NCI-H1694 treated with DMSO at 0.1 percent for 48 hours (cell line): ENCODE measurements at regions not wholly inside any gene's neighbourhood (a gene's known extent, or its start where the extent isn't known, plus 50 kb on each side); places are given as distances from the start of the nearest gene placed in this dataset.
"Not testable (repeated sequence)": the region's sequence is repeated elsewhere in the genome, so short reads cannot be mapped to it uniquely, and the experiment has no call there.

Experiments
- DNase-seq: peaks from one replicate; lab custom pipeline; 2025; lab: John Stamatoyannopoulos, UW

DNA sequence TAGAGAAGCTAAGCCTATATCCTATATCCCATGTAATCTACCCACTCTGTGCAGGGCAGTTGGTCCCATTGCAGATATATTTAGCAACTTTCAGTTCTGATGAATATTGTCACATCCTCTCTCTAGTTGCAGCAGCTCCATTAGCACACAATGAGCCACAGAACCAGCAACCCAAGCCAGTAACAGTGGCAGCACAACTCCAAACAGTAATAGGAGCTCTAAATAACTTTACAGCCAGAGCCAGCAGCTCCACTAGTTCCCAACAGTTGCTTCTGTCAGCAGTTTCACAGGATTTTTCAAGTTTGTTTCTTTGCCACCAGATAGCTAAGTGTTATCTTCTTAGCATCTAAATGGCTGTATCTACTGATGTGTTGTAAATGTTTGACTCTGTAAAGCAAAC, 490.8 kb downstream of the HTR1B start:
- no peak for DNase-seq

DNA sequence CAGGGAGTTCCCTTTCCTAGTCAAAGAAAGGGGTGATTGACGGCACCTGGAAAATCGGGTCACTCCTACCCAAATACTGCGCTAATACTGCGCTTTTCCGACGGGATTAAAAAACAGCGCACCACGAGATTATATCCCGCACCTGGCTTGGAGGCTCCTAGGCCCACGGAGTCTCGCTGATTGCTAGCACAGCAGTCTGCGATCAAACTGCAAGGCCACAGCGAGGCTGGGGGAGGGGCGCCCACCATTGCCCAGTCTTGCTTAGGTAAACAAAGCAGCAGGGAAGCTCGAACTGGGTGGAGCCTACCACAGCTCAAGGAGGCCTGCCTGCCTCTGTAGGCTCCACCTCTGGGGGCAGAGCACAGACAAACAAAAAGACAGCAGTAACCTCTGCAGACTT, 504.1 kb downstream of the HTR1B start:
- not testable (repeated sequence) for DNase-seq

DNA sequence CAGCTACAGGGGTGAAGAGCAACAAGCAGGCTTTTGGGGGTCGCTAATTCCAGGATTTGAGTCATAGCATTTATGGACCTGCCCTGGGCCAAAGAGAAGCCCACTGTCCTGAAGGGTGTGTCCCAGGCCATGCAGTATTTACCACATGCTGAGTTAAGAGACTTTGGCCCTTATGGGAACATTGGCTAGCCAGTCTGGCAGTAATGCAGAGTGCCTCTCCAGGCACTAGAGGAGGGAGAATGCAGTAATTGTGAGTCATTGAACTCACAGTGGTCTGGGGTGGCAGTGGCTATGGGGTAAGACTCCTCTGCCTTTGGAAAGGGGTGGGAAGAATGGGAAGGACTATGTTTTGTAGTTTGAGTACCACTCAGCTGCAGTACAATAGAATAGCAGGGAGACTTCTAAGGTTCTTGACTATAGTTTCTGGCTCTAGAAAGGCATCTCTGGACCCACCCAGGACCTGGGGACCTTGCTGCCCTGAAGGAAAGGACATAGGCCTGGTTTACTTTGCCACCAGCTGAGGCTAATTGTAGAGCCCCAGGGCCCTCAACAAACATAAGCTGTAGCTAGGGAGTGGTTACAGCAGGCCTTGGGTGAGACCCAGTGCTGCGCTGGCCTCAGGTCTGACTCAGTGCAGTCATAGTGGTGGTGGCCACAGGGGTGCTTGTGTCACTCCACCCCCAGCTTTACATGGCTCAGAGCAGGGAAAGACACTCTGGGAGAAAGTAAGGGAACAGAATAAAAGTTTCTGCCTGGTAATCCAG, 520.9 kb downstream of the HTR1B start:
- no peak for DNase-seq

DNA sequence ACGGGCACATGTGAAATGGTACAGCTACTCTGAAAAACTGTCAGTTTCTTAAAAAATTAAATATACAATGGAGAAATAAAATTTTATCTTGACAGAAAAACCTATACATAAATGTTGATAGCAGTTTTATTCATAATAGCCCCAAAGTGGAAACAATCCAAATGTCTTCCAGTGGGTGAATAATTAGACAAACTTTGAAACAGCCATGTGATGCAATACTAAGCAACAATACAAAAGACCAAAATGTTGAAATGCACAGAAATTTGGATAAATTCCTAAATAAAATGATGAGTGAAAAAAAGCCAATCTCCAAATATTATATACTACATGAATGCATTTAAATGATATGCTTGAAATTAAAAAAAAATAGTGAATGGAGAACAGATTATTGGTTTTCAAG, 523.1 kb downstream of the HTR1B start:
- DNase-seq: no peak

DNA sequence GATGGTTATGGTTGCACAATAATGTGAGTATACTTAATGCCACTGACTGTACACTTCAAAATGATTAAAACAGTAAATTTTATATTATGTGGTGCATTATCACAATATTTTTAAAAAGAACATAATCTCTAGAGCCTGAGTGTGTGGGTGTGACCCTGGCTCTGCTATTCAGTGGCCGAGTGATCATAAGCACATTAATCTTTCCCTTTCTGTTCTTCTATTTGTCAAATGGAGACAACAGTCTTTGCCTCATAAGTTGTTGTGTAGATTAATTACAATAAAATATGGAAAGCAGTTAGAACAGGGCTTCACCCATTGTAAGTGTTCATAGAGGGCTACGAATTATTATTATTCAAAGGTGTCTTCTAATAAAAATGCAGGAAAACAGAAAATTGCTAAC, 548.6 kb downstream of the HTR1B start:
- no peak for DNase-seq

DNA sequence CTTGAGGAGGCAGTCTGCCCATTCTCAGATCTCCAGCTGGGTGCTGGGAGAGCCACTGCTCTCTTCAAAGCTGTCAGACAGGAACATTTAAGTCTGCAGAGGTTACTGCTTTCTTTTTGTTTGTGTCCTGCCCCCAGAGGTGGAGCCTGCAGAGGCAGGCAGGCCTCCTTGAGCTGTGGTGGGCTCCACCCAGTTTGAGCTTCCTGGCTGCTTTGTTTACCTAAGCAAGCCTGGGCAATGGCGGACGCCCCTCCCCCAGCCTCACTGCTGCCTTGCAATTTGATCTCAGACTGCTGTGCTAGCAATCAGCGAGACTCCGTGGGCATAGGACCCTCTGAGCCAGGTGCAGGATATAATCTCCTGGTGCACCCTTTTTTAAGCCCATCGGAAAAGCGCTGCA, 557.8 kb downstream of the HTR1B start:
- not testable (repeated sequence) for DNase-seq

DNA sequence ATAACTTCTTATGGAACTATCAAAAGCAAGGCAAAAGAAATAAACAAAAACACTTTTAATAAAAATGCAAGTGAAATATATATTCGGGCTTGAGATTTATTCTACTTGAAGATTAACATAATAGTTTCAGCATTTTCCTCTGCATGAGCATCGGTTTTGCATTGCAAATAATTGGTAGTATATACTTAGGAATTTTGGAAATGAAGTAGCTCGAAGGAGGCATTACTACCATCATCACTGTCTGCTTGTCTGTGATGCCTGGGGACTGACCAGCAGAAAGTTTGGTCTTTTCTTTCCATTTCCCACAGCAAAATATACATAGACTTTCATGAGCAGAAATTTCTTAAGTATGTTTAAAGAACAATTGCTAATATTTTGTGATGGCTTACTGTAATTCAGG, 570.7 kb downstream of the HTR1B start:
- no peak for DNase-seq

DNA sequence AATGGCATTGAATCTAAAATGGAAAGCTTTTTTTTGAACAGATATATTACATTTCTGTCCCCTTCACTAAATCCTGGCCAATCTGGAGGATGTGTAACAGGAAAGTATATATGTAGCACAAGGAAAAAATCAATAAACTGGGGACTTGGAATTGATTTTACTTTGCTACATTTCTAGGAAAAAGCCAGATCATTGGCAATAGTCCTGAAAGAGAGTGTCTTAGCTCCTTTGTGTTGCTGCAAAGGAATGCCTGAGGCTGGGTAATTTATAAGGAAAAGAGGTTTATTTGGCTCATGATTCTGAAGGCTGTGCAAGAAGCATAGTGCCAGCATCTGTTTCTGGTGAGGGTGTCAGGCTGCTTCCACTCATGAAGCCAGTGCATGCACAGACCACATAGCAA, 574.9 kb downstream of the HTR1B start:
- DNase-seq: no peak

DNA sequence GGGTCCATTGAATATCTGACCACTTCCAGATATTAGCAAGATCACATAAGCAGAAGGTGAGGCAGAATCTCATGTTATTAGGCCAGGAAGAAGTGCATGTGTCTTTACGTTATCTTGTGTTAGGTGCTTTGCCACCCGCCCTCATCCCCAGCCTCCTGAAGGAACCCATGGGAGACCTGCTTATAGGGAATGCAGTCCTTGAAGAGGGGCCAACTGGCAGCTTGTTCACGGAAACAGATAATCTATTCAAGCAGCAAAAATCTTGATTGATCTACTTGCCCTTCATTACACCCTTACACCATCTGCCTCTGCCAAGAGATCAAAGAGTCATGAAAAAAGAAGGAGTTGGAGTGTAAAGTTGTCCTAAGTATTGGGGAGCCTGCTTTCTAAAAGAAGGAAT, 576.4 kb downstream of the HTR1B start:
- no peak for DNase-seq

DNA sequence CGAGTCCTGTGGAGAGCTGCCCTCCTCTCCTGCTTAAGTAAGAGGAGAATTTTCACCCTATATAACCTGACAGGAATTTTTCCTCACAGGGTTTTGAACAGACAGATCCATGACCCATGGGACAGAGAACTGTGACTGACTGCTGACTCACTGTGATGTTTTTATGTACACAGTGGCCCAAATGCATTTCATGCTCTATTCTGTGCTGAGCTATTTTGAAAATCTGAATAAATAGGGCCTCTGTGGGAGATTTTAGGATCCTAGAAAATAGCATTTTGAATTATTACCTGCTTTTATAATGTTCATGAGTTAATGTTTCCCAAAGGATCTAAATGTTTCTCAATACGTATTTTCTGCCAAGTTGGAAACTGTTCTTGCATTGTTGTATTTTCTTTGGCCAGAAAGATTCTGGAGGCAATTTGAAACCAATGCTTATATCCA, 577.4 kb downstream of the HTR1B start:
- DNase-seq: no peak

DNA sequence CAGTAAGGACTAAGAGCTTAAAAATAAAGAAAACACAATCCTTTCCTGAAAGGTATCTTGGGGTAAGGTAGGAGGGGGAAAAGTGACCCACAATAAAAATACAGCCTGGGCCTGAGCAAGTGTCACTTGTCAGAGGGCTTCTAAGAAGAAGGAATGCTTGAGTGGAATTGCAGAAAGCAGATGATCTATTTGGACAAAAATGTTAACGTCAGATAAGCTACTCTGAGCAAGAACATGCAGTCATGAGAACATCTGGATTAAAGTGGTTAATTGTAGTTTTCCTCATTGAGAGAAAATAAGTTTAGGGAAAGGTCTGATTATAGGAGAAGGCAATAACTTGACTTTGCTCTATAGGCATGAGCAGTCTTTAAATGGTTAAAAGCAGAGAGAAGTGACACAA, 581.9 kb downstream of the HTR1B start:
- no peak for DNase-seq

DNA sequence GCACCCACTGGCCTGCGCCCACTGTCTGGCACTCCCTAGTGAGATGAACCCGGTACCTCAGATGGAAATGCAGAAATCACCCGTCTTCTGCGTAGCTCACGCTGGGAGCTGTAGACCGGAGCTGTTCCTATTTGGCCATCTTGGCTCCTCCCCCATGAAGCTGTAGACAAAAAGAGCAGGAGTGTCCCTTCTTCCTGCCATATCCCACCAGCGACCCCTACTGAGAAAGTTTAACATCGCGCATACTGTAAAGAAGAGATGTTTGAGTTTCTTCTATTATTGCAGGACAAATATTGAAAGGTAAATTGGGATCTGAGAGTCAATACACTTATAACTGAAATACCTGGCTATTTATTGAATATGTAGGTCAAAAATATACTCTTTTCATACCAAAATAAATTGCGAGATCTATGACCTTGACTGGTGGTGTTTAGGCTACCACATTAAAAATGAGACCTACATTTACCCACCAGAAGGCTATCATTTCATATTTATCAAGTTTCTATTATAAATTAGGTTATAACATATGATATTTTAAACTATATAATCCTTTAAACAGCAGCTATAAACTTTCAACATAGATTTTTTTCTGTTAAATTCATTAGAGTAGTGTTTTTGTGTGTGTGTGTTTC, 586.3 kb downstream of the HTR1B start:
- peak; percentile 57 for DNase-seq

DNA sequence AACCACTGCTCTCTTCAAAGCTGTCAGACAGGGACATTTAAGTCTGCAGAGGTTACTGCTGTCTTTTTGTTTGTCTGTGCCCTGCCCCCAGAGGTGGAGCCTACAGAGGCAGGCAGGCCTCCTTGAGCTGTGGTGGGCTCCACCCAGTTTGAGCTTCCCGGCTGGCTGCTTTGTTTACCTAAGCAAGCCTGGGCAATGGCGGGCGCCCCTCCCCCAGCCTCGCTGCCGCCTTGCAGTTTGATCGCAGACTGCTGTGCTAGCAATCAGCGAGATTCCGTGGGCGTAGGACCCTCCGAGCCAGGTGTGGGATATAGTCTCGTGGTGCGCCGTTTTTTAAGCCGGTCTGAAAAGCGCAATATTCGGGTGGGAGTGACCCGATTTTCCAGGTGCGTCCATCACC, 586.9 kb downstream of the HTR1B start:
- DNase-seq: not testable (repeated sequence)

DNA sequence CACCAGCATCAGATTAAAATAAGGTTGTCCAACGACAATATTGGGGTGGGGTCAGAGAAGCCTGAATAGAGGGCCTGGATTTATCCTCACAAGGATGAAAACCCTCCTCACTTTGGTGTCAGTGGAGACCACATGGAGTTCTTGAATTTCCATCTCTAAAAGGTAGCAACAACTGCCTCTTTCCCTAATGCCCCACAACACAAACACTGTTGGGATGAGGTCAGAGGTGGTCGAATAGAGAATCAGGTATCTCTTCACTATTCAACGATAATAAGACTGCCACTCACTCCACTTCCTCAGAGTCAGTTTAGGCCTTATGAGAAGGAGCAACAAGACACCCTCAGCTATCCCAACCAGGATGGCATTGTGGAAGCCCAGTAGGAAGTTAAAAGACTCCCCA, 596.1 kb downstream of the HTR1B start:
- no peak for DNase-seq

DNA sequence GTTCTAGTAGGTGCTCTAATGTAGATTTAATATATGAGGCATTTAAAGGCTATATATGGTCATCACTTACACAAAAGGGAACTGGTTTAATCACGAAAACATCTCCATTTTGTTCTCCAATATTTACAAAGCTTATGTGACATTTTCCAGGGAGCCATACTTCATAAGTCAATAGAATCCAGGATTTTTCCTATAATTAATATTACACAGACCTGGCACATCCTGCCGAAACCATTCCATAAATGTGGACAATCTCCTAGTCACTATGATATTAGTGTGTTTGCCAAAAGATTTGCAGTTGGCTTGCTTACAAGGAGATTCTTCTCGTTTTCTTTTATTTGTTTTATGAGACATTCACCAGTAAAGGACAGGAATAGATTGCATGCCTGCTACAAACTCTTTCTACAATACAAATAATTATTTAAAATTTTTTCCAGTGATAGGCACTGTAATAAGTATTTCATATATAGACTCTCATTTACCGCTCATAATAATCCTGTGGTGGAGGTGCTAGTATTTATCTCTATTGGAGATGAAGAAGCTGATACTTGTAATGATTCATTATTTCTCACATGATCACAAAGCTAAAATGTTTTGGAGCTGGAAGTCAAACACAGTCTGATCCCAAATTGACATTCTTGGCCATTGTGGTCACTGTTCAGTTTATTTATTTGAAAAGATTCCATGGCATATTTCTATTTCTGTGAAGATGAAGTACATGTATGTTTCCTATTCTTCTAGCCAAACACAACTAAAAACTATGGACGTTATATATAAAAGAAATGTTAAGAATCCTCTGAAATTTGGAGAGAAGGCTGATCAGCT, 597.0 kb downstream of the HTR1B start:
- no peak for DNase-seq

DNA sequence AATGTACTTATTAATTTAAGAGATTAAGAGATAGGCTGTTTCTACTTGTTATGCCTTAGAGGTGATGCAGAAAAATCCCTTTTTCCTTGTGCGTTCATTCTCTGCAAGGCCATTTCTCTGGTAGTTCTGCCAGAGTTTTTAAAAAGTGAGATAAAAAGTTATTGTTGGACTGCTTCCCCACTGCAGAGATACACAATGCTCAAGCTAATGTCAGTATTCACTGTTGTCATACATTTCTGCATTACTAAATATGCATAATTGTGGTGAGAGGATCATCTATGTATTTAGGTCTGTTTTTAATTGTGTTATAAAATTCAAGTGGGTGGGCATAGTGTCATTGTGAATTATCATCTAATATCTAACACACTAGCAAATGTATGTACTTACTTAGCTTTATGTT, 600.4 kb downstream of the HTR1B start:
- no peak for DNase-seq

DNA sequence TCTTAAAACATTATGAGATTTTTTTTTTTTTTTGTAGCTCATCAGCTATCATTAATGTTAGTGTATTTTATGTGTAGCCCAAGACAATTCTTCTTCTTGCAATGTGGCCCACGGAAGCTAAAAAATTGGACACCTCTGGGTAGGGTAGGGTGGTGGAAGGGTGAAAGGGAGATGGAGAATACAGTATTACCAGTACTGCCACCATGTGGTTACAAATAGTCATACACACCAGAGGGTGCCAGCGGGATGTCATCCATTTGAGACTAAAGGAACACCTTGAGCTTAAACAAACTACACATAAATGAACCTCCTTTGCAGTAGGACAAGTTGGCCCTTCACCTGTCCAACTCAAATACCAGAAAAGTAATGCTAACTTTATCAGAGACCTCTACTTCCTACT, 601.9 kb downstream of the HTR1B start:
- no peak for DNase-seq

DNA sequence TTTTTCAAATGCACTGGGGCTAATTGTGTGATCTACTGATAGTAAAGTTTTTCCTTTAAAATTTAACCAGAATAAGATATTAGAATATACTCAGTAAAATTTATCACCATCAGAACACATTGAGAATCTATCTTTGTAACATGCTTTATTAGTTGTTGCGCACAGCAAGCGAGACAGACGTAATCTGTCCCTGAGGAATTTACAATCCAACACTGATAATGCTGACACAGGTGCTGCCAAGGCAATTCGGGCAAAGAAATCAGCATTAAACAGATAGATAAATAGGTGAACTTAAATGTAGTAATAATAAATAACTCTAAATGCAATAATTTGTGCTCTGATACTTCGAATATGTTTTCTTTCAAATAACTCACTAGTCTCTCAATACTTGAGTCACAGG, 607.2 kb downstream of the HTR1B start:
- DNase-seq: no peak

DNA sequence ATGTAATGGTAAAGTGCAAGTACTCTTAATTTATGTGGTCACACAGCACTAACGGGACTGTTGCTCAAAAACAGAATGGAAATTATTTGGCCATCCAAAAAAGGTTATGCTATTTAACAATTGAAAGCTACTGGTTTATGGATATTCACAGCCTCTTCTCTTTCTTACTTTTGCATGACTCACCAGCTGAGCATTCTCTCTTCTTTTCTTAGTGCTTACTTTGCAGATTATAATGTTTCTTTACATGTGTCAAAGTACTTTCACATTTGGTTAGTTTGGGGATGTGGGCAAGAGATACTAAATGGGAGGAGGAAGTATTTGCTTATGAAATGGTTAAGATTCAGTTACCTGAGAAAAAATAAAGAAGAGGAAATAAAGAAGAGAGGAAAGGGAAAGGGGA, 610.5 kb downstream of the HTR1B start:
- DNase-seq: no peak

DNA sequence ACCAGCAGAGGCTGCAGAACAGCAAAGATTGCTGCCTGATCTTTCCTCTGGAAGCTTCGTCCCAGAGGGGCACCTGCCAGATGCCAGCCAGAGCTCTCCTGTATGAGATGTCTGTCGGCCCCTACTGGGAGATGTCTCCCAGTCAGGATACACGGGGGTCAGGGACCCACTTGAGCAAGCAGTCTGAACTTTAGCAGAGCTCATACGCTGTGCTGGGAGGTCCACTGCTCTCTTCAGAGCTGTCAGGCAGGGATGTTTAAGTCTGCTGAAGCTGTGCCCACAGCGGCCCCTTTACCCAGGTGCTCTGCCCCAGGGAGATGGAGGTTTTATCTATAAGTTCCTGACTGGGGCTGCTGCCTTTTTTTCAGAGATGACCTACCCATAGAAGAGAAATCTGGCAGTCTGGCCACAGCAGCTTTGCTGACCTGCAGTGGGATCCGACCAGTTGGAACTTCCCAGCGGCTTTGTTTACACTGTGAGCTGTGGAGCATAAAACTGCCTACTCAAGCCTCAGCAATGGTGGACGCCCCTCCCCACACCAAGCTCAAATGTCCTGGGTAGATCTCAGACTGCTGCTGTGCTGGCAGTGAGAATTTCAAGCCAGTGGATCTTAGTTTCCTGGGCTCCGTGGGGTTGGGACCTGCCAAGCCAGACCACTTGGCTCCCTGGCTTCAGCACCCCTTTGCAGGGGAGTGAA, 613.9 kb downstream of the HTR1B start:
- DNase-seq: not testable (repeated sequence)

DNA sequence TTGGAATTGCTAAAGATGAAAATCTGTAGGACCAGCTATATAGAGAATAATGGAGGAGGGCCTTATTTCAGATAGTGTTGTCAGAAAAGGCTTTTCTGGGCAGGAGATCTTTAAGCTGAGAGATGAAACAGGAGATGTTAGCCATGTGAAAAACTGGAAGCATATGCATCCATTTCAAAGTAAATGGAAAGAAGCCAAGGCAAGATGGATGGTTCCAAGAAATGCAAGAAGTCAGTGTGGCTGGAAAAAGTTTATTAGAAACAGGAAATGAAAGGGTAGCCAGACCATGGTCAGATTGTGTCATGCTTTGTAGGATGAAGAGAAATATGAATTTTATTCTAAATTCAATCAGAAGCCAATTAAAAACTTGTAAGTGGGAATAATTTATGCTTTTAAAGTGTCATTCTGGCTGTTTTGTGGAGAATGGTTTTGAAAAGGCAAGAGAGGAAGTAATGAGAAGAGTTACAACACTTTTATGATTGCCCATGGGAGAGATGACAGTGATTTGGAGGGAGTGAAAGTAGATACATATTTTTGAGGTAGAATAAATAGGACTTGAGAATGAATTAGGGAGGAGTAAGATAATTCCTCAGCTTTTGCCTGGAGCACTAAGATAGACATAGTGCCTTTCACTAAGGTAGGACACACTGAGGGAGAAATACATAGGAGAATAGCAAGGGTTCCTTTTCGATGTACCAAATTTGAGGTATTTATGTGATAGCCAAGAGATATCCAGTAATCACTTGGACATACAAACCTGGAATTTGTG, 620.1 kb downstream of the HTR1B start:
- DNase-seq: no peak

DNA sequence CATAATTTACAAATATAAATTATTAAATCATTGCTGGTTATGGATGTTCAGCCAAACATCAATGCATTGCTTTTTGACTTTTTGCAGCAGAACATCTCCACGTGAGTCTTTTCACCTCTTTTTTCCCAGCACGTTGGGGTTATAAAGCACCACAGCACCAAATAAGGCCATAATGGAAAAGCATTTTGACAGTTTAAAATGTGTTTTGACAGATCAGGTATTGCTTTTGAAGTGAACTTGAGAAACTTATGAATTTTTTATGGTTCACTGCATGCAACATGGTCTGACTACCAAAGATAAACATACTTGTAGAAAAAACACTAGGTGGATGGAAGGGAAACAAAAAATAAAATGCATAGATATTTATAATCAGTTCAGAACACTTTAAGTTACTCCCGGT, 622.4 kb downstream of the HTR1B start:
- DNase-seq: no peak
